ENCODE measurements at regions not wholly inside any gene's neighbourhood (a gene's known extent, or its start where the extent isn't known, plus 50 kb on each side); places are given as distances from the start of the nearest gene placed in this dataset.
"Not testable (repeated sequence)": the region's sequence is repeated elsewhere in the genome, so short reads cannot be mapped to it uniquely, and the experiment has no call there.

- intact Hi-C loops (cut with DNase I), result no loop called here
- DNase-seq, result no peak
- WGBS, 2 donors, result 52 to 64% methylated on average over 1 of the region's 1 CpG
- Histone ChIP-seq H3K27me3 (no peaks in the 10 kb centered on the region), H3K27ac (no peak overlapping the region), H3K4me1 (no peaks in the 10 kb centered on the region), H3K9me3 (peaks cover 0 to 4% (median 0%) of the 10 kb centered on the region in 4 donors), H3K4me3 (no peak overlapping the region), H3K36me3 (no peaks in the 10 kb centered on the region)
- no peak for TF ChIP-seq POLR2AphosphoS5 (IDR thresholded peaks at IDR 0.05)
- TF ChIP-seq EP300 (IDR thresholded peaks at IDR 0.05), result no peak
- no peak for TF ChIP-seq CTCF (IDR thresholded peaks at IDR 0.05)
- TF ChIP-seq POLR2A (IDR thresholded peaks at IDR 0.05), result no peak
Measured at GRCh38 chr6:120774275-120774674, 560.0 kb downstream of the TBC1D32 start.

GRCh38 chr6:120771019-120771418 is 563.3 kb downstream of the TBC1D32 start:
- Histone ChIP-seq H3K36me3 (no peaks in the 10 kb centered on the region), H3K27me3 (no peaks in the 10 kb centered on the region), H3K27ac (no peak overlapping the region), H3K4me1 (no peaks in the 10 kb centered on the region), H3K9me3 (no peaks in the 10 kb centered on the region), H3K4me3 (no peak overlapping the region)
- TF ChIP-seq POLR2AphosphoS5 (IDR thresholded peaks at IDR 0.05) (no peak), EP300 (IDR thresholded peaks at IDR 0.05) (no peak), CTCF (IDR thresholded peaks at IDR 0.05) (no peak), POLR2A (IDR thresholded peaks at IDR 0.05) (no peak)
- DNase-seq, result no peak
- intact Hi-C loops (cut with DNase I), result no loop called here
- 92% methylated on average over 4 of the region's 4 CpGs for WGBS, 2 donors

GRCh38 chr6:120764312-120764711 is 570.0 kb downstream of the TBC1D32 start:
- no peak overlapping the region for H3K27ac ChIP-seq
- no peak for DNase-seq
- no peaks in the 10 kb centered on the region for H3K4me1 ChIP-seq
- no peaks in the 10 kb centered on the region for H3K9me3 ChIP-seq
- no peak for TF ChIP-seq CTCF (IDR thresholded peaks at IDR 0.05)
- TF ChIP-seq EP300 (IDR thresholded peaks at IDR 0.05), result no peak
- no peak for TF ChIP-seq POLR2A (IDR thresholded peaks at IDR 0.05)
- TF ChIP-seq POLR2AphosphoS5 (IDR thresholded peaks at IDR 0.05), result no peak
- H3K36me3 ChIP-seq, result no peaks in the 10 kb centered on the region
- intact Hi-C loops (cut with DNase I), result no loop called here
- no peak overlapping the region for H3K4me3 ChIP-seq
- no peaks in the 10 kb centered on the region for H3K27me3 ChIP-seq

- no peak overlapping the region for H3K27ac ChIP-seq
- H3K36me3 ChIP-seq, result no peaks in the 10 kb centered on the region
- DNase-seq, result no peak
- no peak overlapping the region for H3K4me3 ChIP-seq
- intact Hi-C loops (cut with DNase I), result no loop called here
- no peaks in the 10 kb centered on the region for H3K4me1 ChIP-seq
- TF ChIP-seq POLR2AphosphoS5 (IDR thresholded peaks at IDR 0.05), result no peak
- TF ChIP-seq EP300 (IDR thresholded peaks at IDR 0.05), result no peak
- no peak for TF ChIP-seq POLR2A (IDR thresholded peaks at IDR 0.05)
- no peak for TF ChIP-seq CTCF (IDR thresholded peaks at IDR 0.05)
- 23 to 57% methylated on average over 1 of the region's 1 CpG for WGBS, 2 donors
- H3K9me3 ChIP-seq, result no peaks in the 10 kb centered on the region
- no peaks in the 10 kb centered on the region for H3K27me3 ChIP-seq
Measured at GRCh38 chr6:120759570-120759969, 574.7 kb downstream of the TBC1D32 start.

- intact Hi-C loops (cut with DNase I); H3K27ac ChIP-seq; H3K4me3 ChIP-seq; DNase-seq; H3K36me3 ChIP-seq; H3K9me3 ChIP-seq; H3K4me1 ChIP-seq; H3K27me3 ChIP-seq: not testable (repeated sequence)
- 36 to 53% methylated on average over 12 of the region's 12 CpGs for WGBS, 2 donors
Measured at GRCh38 chr6:120748574-120748973, 585.7 kb downstream of the TBC1D32 start.

Measured in sigmoid colon (tissue), 6 donors.